ENCODE measurements at regions not wholly inside any gene's neighbourhood (a gene's known extent, or its start where the extent isn't known, plus 50 kb on each side); places are given as distances from the start of the nearest gene placed in this dataset.

DNA sequence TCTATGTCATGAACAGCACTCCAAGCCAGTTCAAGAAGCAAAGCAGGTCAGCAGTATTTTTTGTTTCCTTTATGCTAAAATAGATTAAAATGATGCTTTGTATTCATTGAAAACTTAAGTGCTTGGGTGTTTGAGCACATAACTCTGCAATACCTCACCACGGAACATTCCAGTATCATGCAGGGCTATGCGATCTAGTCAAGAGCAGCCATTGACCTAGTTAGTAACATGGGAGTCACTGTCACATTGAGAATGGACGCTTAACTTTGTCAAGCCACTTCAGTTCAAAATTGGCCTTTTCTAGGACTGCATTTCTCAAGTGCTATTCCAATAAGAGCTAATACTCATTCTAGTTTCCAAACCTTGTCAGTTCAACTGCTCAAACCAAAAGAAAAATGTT, 160.1 kb upstream of the FSTL5 start:
- DNase-seq = no peak

DNA sequence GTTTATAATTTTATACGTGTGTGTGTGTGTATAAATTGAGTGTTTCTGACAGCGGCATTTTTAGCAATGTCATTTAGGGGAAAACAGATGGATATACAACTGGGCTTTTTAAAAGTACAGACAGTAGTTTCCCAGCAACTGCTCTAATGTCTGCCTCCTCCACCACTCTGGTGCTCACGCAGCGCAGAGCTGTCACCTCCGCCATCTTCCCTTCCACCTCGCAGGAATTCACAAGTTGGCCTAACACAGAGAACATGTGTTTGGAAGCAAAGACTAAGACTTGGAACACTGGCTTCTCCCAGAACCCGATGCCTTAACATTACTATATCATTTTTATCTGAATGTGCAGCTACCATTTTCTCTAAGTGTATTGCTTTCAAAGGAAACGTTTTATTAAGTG, 158.3 kb upstream of the FSTL5 start:
- no peak for DNase-seq

GRCh38 chr4:162285753-162286152, 122.0 kb upstream of the FSTL5 start:
- no peak for DNase-seq

DNA sequence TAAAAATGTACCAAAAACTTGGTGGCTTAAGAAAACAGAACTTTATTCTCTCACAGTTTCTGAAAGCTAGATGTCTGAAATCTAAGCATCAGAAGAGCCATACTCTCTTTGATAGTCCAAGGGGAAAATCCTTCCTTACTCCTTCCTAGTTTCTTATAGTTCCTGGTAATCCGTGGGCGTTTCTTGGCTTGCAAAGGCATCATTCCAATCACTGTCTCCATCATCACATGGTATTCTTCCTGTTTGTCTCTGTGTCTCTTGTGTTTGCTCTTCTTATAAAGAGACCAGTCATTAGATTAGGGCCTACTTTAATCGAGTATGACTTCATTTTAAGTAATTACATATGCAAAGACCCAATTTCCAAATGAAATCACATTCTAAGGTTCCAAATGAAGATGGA, 118.9 kb upstream of the FSTL5 start:
- no peak for DNase-seq

DNA sequence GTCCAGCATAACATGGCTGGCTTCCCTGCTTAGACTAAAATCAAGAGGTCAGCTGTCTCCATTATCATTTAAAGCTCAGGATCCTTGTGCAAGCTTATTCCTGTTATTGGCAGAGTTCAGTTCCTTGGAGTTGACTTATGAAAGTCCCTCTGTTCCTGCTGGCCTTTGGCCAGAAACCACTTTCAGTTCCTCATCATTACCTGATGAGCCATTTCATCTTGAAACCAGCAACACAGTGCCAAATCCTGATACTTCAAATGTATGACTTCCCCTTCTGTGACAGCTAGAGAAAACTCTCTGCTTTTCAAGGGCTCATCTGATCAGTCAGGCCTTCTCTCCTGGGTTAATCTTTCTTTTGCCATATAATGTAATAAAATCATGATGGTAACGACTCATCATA, 110.6 kb upstream of the FSTL5 start:
- no peak for DNase-seq

GRCh38 chr4:162272215-162272614, 108.4 kb upstream of the FSTL5 start:
- DNase-seq = no peak

DNA sequence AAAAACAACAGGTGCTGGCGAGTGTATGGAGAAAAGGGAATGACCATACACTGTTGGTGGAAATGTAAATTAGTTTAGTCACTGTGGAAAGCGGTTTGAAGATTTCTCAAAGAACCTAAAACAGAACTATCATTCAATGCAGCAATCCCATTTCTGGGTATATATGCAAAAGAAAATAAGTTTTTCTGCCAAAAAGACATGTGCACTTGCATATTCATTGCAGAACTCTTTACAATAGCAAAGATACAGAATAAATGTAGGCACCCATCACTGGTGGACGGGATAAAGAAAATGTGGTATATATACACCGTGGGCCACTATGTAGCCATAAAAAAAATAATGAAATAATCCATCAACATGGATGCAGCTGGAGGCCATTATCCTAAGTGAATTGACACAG, 105.1 kb upstream of the FSTL5 start:
- no peak for DNase-seq

DNA sequence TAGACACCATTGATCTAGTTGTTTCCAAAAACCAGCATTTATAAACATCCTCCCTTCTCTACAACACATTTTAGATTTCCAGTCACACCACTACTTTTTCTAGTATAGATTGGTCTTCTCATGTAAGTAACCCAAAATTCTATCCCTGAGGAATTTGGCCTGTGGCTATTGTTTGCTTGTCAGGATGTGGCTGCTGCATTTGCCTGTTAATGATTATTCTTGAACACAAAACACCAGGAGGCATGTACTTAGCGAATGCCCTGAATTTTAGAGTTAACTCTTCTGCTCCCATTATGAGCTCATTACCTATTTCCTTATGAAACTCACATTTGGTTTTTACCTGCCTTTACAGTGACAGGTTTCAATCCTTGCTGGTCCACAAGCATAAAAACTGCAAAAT, 102.0 kb upstream of the FSTL5 start:
- no peak for DNase-seq

GRCh38 chr4:162245051-162245450, 81.3 kb upstream of the FSTL5 start:
- no peak for DNase-seq

DNA sequence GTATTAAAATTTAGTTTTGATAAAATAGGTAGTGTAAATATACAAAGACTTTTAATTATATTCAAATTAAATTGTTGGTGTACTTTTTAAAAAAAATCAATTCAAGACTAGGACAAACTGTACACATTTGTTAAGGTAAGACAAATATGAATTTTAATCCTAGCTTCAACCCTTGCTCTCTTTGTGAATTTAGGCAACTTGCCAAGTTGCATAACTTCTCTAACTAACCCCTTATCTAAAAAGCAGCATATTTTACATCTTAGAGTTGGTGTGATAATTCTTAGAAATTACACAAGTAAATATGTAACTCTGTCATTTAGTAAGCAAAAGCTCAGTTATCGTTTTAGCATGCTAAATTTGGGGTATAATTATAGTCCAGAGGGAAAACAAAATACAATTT, 78.1 kb upstream of the FSTL5 start:
- DNase-seq = no peak

DNA sequence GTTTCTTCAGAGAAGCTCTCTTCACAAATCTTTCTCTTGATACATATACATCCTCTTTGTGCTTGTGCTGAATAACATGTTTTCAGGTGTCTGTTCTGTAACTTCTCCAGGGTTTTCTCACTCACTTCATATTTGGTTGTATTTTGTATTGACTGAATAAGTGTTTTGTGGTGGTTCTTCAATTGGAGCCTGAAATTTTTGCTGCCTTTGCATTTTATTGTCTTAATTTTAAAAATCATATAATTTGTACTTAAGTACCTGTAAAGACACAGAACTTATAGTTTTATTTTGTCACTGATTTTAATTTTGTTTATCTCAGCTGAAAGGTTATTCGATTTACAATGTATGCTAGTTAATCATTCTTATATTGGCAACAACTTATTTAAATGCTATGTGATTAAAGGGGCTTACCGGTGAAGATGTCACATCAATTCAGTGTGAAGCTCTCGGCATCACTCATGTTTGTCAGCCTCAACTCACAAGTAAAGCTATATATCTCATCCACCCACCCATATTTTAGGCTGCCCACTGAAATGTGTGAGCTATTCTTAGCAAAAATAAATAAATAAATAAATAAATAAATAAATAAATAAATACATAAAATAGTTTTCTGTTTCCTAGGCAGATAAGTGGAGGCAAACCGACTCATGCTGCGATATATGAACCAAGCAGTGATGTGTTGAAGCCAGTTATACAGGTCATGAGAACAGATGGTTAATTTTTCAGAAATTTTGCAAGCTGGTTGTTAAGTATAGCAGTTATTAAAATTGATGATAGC, 76.4 kb upstream of the FSTL5 start:
- DNase-seq = no peak

DNA sequence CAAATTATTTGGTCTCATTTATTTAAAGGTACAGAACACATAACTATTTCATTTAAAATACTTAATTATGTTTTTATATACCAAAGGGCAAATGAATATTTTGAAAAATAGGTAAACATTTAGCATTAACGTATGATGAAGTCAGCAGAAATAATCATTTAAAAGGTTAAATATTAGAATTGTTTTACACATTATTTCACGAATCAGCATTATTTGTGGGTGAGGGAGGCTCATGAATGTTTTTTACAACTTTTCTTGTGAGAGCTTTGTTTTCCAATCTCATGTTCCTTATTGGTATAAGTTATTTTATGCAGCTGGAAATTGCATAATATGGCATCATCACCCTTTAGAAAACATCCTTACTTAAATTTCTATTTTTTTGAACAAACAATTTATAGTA, 73.9 kb upstream of the FSTL5 start:
- DNase-seq = no peak

DNA sequence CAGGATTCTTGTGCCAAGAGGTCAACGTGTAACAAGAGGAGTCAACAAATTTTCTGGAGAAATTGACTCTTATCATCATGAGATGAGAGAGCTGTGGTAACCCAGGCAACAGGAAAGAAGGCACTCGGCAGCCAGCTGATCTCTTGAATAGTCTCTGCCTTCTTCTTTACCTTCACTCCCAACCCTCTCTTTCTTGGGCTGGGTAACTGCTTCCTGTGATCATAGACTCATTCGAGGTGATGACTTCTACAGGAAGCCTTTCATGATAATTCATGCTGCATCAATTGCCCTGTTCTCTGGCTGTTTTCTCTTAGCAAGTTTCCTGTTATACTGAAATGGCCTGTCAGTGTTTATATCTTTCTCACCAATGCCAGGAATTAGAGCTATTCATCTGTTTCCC, 70.8 kb upstream of the FSTL5 start:
- DNase-seq = no peak

DNA sequence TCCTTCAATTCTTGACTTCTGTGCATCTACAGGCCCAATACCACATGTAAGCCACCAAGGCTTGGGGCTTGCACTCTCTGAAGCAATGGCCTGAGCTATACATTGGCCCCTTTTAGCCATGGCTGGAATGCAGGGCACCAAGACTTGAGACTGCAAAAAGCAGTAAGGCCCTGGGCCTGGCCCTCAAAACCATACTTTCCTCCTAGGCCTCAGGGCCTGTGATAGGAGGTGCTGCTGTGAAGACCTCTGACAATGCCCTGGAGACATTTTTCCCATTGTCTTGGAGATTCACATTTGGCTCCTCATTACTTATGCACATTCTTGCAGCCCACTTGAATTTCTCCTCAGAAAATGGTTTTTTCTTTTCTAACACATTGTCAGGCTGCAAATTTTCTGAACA, 68.5 kb upstream of the FSTL5 start:
- DNase-seq = no peak

GRCh38 chr4:162229670-162230069, 65.9 kb upstream of the FSTL5 start:
- no peak for DNase-seq

- no peak for DNase-seq
These were observed 57.3 kb upstream of the FSTL5 start for GRCh38 chr4:162221148-162221547.
